ENCODE measurements at regions not wholly inside any gene's neighbourhood (a gene's known extent, or its start where the extent isn't known, plus 50 kb on each side); places are given as distances from the start of the nearest gene placed in this dataset.

DNA sequence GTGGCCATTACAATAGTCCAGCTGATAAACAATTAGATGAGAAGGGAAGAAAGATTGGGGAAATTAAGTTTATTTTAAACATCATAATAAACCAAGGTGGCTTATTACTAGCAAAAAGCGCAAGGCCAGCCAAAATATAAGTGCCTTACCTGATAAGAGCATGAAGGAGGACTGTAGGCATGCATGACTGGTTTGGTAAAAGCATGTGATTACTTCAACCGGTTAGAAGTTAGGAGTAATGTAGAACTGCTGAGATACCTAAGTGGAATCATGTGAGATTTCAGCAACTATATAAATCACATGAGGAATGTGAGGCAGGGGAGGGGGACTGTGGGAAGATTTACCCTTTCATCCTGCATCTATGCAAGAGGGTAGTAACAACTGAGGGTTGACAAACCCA, 59.7 kb upstream of the CCDC196 start:
- Histone ChIP-seq H3K9me3 (no peaks in the 10 kb centered on the region), H3K27me3 (replicated peaks in 1 of 7) (no peaks in the 10 kb centered on the region), H3K4me1 (no peaks in the 10 kb centered on the region), H3K27ac (no peak overlapping the region), H3K36me3 (no peaks in the 10 kb centered on the region), H3K4me3 (no peak overlapping the region)
- TF ChIP-seq POLR2AphosphoS5 (IDR thresholded peaks at IDR 0.05) (no peak), CTCF (IDR thresholded peaks at IDR 0.05 in 8 of 11, conservative IDR thresholded peaks at IDR 0.05 in 3 of 11) (no peak), POLR2A (IDR thresholded peaks at IDR 0.05) (no peak)
- 67 to 90% (median 78%) methylated on average over 2 of the region's 2 CpGs for WGBS, 5 donors
- intact Hi-C loops (cut with DNase I; ENCODE audit: low total_unique reads), result no loop called here
- DNase-seq, result no peak

DNA sequence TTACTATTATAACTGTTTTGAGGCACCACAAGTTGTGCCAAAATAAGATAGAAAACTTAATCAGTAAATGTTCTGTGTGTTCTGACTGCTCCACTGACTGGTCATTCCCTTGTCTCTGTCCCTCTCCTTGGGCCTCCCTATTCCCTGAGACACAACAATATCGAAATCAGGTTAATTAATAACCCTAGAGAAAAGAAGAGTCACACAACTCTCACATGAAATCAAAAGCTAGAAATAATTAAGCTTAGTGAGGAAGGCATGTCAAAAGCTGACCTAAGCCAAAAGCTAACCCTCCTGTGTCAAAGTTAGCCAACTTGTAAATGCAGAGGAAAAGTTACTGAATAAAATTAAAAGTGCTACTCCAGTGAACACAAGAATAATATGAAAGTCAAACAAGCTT, 53.8 kb upstream of the CCDC196 start:
- H3K4me3 ChIP-seq, result no peak overlapping the region
- H3K9me3 ChIP-seq, result peaks cover 0 to 23% (median 4%) of the 10 kb centered on the region in 8 donors
- no peaks in the 10 kb centered on the region for H3K4me1 ChIP-seq
- H3K27ac ChIP-seq, result no peak overlapping the region
- H3K27me3 ChIP-seq (replicated peaks in 1 of 7), result no peaks in the 10 kb centered on the region
- 64 to 92% (median 81%) methylated on average over 1 of the region's 1 CpG for WGBS, 5 donors
- no peaks in the 10 kb centered on the region for H3K36me3 ChIP-seq
- no peak for DNase-seq
- no peak for TF ChIP-seq POLR2AphosphoS5 (IDR thresholded peaks at IDR 0.05)
- no peak for TF ChIP-seq POLR2A (IDR thresholded peaks at IDR 0.05)
- TF ChIP-seq CTCF (IDR thresholded peaks at IDR 0.05 in 8 of 11, conservative IDR thresholded peaks at IDR 0.05 in 3 of 11), result no peak
- intact Hi-C loops (cut with DNase I; ENCODE audit: low total_unique reads), result no loop called here

- 85 to 87% (median 86%) methylated on average over 2 of the region's 2 CpGs for WGBS, 5 donors
- intact Hi-C loops (cut with DNase I; ENCODE audit: low total_unique reads), result no loop called here
Observed at GRCh38 chr14:66434464-66434863, 51.7 kb upstream of the CCDC196 start.

DNA sequence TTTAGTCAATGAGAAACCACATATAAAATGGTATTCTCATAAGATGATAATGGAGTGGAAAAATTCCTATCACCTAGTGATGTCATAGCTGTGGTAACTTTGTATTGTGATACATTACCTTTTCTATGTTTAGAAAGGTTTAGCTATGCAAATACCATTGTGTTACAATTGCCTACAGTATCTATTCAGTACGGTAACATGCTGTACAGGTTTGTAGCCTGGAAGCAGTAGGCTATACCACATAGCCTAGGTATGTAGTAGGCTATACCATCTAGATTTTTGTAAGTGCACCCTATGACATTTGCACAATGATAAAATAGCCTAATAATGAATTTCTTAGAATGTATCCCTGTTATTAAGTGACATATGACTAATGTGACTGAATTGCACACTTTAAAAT, 50.5 kb upstream of the CCDC196 start:
- intact Hi-C loops (cut with DNase I; ENCODE audit: low total_unique reads), result no loop called here
- peaks cover 0 to 56% (median 38%) of the 10 kb centered on the region in 8 donors for H3K9me3 ChIP-seq
- no peak overlapping the region for H3K4me3 ChIP-seq
- no peak for DNase-seq
- no peaks in the 10 kb centered on the region for H3K4me1 ChIP-seq
- no peaks in the 10 kb centered on the region for H3K36me3 ChIP-seq
- WGBS, 5 donors, result 92 to 95% (median 94%) methylated on average over 1 of the region's 1 CpG
- no peaks in the 10 kb centered on the region for H3K27me3 ChIP-seq (replicated peaks in 1 of 7)
- H3K27ac ChIP-seq, result no peak overlapping the region
- no peak for TF ChIP-seq POLR2AphosphoS5 (IDR thresholded peaks at IDR 0.05)
- no peak for TF ChIP-seq CTCF (IDR thresholded peaks at IDR 0.05 in 8 of 11, conservative IDR thresholded peaks at IDR 0.05 in 3 of 11)
- no peak for TF ChIP-seq POLR2A (IDR thresholded peaks at IDR 0.05)

More at GRCh38 chr14:66434464-66434863, 51.7 kb upstream of the CCDC196 start:
- Histone ChIP-seq H3K27ac (no peak overlapping the region), H3K27me3 (replicated peaks in 1 of 7) (no peaks in the 10 kb centered on the region), H3K4me1 (no peaks in the 10 kb centered on the region), H3K9me3 (peaks cover 0 to 44% (median 25%) of the 10 kb centered on the region in 8 donors), H3K4me3 (no peak overlapping the region), H3K36me3 (no peaks in the 10 kb centered on the region)
- no peak for TF ChIP-seq POLR2AphosphoS5 (IDR thresholded peaks at IDR 0.05)
- TF ChIP-seq CTCF (IDR thresholded peaks at IDR 0.05 in 8 of 11, conservative IDR thresholded peaks at IDR 0.05 in 3 of 11), result no peak
- TF ChIP-seq POLR2A (IDR thresholded peaks at IDR 0.05), result no peak
- no peak for DNase-seq

Small RNA genes in the stretch of these regions (small RNA-seq; reads per million reads assigned to genes)
- 0 reads per million in 4 donors for gene RF00019
